Subcutaneous abdominal adipose tissue (tissue), 5 donors: ENCODE measurements at regions not wholly inside any gene's neighbourhood (a gene's known extent, or its start where the extent isn't known, plus 50 kb on each side); places are given as distances from the start of the nearest gene placed in this dataset.

Experiments used
- H3K27ac ChIP-seq: one replicate; pipeline ENCODE4 v1.7.0; 2013; ENCODE audit warnings: low read depth, mild to moderate bottlenecking, inconsistent platforms, low read length, moderate library complexity
- H3K27me3 ChIP-seq, 5 donors: one replicate each; pipeline ENCODE4 v1.7.0; 2013; ENCODE audit warnings: low read length in 5 of 5, inconsistent platforms in 1 of 5; ENCODE audit not compliant: control insufficient read depth in 5 of 5, insufficient read depth in 4 of 5
- H3K36me3 ChIP-seq, 5 donors: one replicate each; pipeline ENCODE4 v1.7.0; 2013; ENCODE audit warnings: low read length in 5 of 5; ENCODE audit not compliant: control insufficient read depth in 5 of 5, insufficient read depth in 5 of 5
- H3K4me1 ChIP-seq, 5 donors: one replicate each; pipeline ENCODE4 v1.7.0; 2013; ENCODE audit warnings: low read length in 5 of 5, mild to moderate bottlenecking in 3 of 5, moderate library complexity in 1 of 5; ENCODE audit not compliant: control insufficient read depth in 5 of 5, insufficient read depth in 5 of 5
- H3K4me3 ChIP-seq, 5 donors: one replicate each; pipeline ENCODE4 v1.7.0; 2013; ENCODE audit warnings: low read length in 5 of 5, low read depth in 1 of 5
- H3K9ac ChIP-seq, 5 donors: one replicate each; pipeline ENCODE4 v1.7.0; 2013; ENCODE audit warnings: low read length in 5 of 5, mild to moderate bottlenecking in 4 of 5, moderate library complexity in 3 of 5
- H3K9me3 ChIP-seq, 5 donors: one replicate each; pipeline ENCODE4 v1.7.0; 2013; ENCODE audit warnings: low read length in 5 of 5; ENCODE audit not compliant: control insufficient read depth in 5 of 5
- donor health status: healthy.
- donor health status: healthy.
- donor health status: healthy.
- donor health status: healthy.
- donor health status: healthy.

GRCh38 chr6:218153-219018 is 73.9 kb upstream of the DUSP22 start:
- Histone ChIP-seq H3K27ac (no peak overlapping the region), H3K4me1 (peaks cover 0 to 16% (median 8%) of the 10 kb centered on the region in 5 donors)

GRCh38 chr6:219019-219570 is 73.2 kb upstream of the DUSP22 start:
- Histone ChIP-seq H3K36me3 (no peaks in the 10 kb centered on the region), H3K27ac (no peak overlapping the region), H3K4me3 (no peak overlapping the region), H3K9me3 (no peaks in the 10 kb centered on the region), H3K9ac (no peak overlapping the region), H3K4me1 (peaks cover 0 to 16% (median 8%) of the 10 kb centered on the region in 5 donors), H3K27me3 (peaks cover 0 to 7% (median 4%) of the 10 kb centered on the region in 5 donors)

More at GRCh38 chr6:218153-219018, 73.9 kb upstream of the DUSP22 start:
- no peak overlapping the region for H3K4me3 ChIP-seq
- H3K27me3 ChIP-seq, result peaks cover 0 to 7% (median 4%) of the 10 kb centered on the region in 5 donors
- no peak overlapping the region for H3K9ac ChIP-seq
- peaks cover 0 to 4% (median 0%) of the 10 kb centered on the region in 5 donors for H3K9me3 ChIP-seq
- no peaks in the 10 kb centered on the region for H3K36me3 ChIP-seq

GRCh38 chr6:219641-220198 is 72.6 kb upstream of the DUSP22 start:
- H3K27me3 ChIP-seq, result peaks cover 0 to 7% (median 4%) of the 10 kb centered on the region in 5 donors
- peaks cover 0 to 18% (median 8%) of the 10 kb centered on the region in 5 donors for H3K4me1 ChIP-seq
- no peaks in the 10 kb centered on the region for H3K36me3 ChIP-seq
- H3K27ac ChIP-seq, result no peak overlapping the region
- no peak overlapping the region for H3K4me3 ChIP-seq
- H3K9ac ChIP-seq, result no peak overlapping the region
- H3K9me3 ChIP-seq, result no peaks in the 10 kb centered on the region

- Histone ChIP-seq H3K36me3 (no peaks in the 10 kb centered on the region), H3K9me3 (no peaks in the 10 kb centered on the region), H3K4me3 (no peak overlapping the region), H3K4me1 (peaks cover 0 to 24% (median 8%) of the 10 kb centered on the region in 5 donors), H3K27me3 (peaks cover 0 to 7% (median 4%) of the 10 kb centered on the region in 5 donors), H3K27ac (no peak overlapping the region), H3K9ac (no peak overlapping the region)
These were observed 72.0 kb upstream of the DUSP22 start for GRCh38 chr6:220312-220711.

- no peak overlapping the region for H3K4me3 ChIP-seq
- H3K4me1 ChIP-seq, result peaks cover 0 to 29% (median 11%) of the 10 kb centered on the region in 5 donors
- H3K9me3 ChIP-seq, result no peaks in the 10 kb centered on the region
- H3K36me3 ChIP-seq, result no peaks in the 10 kb centered on the region
- no peak overlapping the region for H3K9ac ChIP-seq
- peaks cover 0 to 7% (median 4%) of the 10 kb centered on the region in 5 donors for H3K27me3 ChIP-seq
- H3K27ac ChIP-seq, result no peak overlapping the region
These were observed 71.4 kb upstream of the DUSP22 start for GRCh38 chr6:220721-221475.

GRCh38 chr6:221531-222349 is 70.5 kb upstream of the DUSP22 start:
- Histone ChIP-seq H3K4me3 (no peak overlapping the region), H3K9ac (no peak overlapping the region), H3K27me3 (peaks cover 0 to 7% (median 4%) of the 10 kb centered on the region in 5 donors), H3K9me3 (no peaks in the 10 kb centered on the region), H3K36me3 (no peaks in the 10 kb centered on the region), H3K27ac (no peak overlapping the region), H3K4me1 (peaks cover 0 to 30% (median 12%) of the 10 kb centered on the region in 5 donors)

- no peak overlapping the region for H3K9ac ChIP-seq
- no peaks in the 10 kb centered on the region for H3K36me3 ChIP-seq
- H3K9me3 ChIP-seq, result no peaks in the 10 kb centered on the region
- H3K27me3 ChIP-seq, result peaks cover 0 to 7% (median 4%) of the 10 kb centered on the region in 5 donors
- H3K27ac ChIP-seq, result no peak overlapping the region
- H3K4me3 ChIP-seq, result no peak overlapping the region
- peaks cover 3 to 30% (median 12%) of the 10 kb centered on the region in 5 donors for H3K4me1 ChIP-seq
These were observed 69.8 kb upstream of the DUSP22 start for GRCh38 chr6:222468-222867.

- Histone ChIP-seq H3K4me1 (peaks cover 4 to 35% (median 15%) of the 10 kb centered on the region in 5 donors), H3K27ac (no peak overlapping the region)
These were observed 69.2 kb upstream of the DUSP22 start for GRCh38 chr6:223136-223535.

GRCh38 chr6:223763-224162 is 68.5 kb upstream of the DUSP22 start:
- Histone ChIP-seq H3K9ac (no peak overlapping the region), H3K9me3 (no peaks in the 10 kb centered on the region), H3K27me3 (peaks cover 0 to 7% (median 4%) of the 10 kb centered on the region in 5 donors), H3K36me3 (no peaks in the 10 kb centered on the region), H3K4me3 (no peak overlapping the region), H3K4me1 (peaks cover 4 to 35% (median 15%) of the 10 kb centered on the region in 5 donors), H3K27ac (no peak overlapping the region)

More at GRCh38 chr6:223136-223535, 69.2 kb upstream of the DUSP22 start:
- H3K4me3 ChIP-seq, result no peak overlapping the region
- no peak overlapping the region for H3K9ac ChIP-seq
- peaks cover 0 to 7% (median 4%) of the 10 kb centered on the region in 5 donors for H3K27me3 ChIP-seq
- no peaks in the 10 kb centered on the region for H3K36me3 ChIP-seq
- no peaks in the 10 kb centered on the region for H3K9me3 ChIP-seq
